Peyer's patch (tissue), 4 donors: ENCODE measurements at regions not wholly inside any gene's neighbourhood (a gene's known extent, or its start where the extent isn't known, plus 50 kb on each side); places are given as distances from the start of the nearest gene placed in this dataset.

ENCODE experiments used
- POLR2A ChIP-seq, 2 donors: fragments of 450-650 bp; IDR thresholded peaks; one replicate each; pipeline ENCODE4 v1.5.1; 2017; ENCODE audit warnings: antibody characterized with exemption in 2 of 2, mild to moderate bottlenecking in 2 of 2, moderate library complexity in 2 of 2
- TF ChIP-seq, protein P1 (sequence below), 6 experiments: fragments of 450-650 bp in 4 of 6; fragments of 200-600 bp in 2 of 6; sonication (generic) in 1 of 6; IDR thresholded peaks; one replicate each; pipeline ENCODE4 v1.5.1; 2017 to 2019; ENCODE audit warnings: antibody characterized with exemption in 6 of 6, mild to moderate bottlenecking in 3 of 6, moderate library complexity in 1 of 6

DNA sequence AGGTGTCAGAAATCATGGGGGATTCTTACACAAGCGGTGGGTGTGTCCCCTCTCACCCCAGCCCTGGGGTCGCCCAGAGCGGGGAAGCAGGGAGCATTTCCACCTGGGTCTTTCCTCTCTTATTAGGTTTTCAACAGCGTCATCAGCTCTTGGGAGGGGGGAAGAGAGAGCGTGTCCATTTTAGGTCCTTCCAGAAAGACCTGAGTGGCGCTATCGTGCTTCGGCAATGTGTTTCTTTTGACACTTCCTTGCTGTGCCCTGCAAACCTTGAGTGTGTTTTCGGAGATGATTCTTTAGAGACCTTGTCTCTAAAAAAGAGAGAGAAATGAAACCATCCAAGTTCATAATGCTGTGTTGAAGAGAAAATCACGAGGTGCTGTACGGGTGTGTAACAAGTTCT is 86.9 kb upstream of the PITRM1 start:
- no peak for TF ChIP-seq POLR2A (IDR thresholded peaks at IDR 0.05)
- TF ChIP-seq, protein P1, sequence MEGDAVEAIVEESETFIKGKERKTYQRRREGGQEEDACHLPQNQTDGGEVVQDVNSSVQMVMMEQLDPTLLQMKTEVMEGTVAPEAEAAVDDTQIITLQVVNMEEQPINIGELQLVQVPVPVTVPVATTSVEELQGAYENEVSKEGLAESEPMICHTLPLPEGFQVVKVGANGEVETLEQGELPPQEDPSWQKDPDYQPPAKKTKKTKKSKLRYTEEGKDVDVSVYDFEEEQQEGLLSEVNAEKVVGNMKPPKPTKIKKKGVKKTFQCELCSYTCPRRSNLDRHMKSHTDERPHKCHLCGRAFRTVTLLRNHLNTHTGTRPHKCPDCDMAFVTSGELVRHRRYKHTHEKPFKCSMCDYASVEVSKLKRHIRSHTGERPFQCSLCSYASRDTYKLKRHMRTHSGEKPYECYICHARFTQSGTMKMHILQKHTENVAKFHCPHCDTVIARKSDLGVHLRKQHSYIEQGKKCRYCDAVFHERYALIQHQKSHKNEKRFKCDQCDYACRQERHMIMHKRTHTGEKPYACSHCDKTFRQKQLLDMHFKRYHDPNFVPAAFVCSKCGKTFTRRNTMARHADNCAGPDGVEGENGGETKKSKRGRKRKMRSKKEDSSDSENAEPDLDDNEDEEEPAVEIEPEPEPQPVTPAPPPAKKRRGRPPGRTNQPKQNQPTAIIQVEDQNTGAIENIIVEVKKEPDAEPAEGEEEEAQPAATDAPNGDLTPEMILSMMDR (IDR thresholded peaks at IDR 0.05), result no peak
